Brain microvascular endothelial cell (primary cell): ENCODE measurements at regions not wholly inside any gene's neighbourhood (a gene's known extent, or its start where the extent isn't known, plus 50 kb on each side); places are given as distances from the start of the nearest gene placed in this dataset.

Experiments
- DNase-seq: peaks from one replicate; pipeline ENCODE4 v3.0.0-alpha.2; 2020
- H3K27ac ChIP-seq: fragments of 250-450 bp; sonication (Bioruptor Pico); 2 replicates; pipeline ENCODE4 v1.5.1; 2020; ENCODE audit warnings: mild to moderate bottlenecking, moderate library complexity
- H3K27me3 ChIP-seq: fragments of 250-450 bp; sonication (Bioruptor Pico); replicated peaks from 2 replicates; pipeline ENCODE4 v1.5.1; 2020; ENCODE audit warnings: mild to moderate bottlenecking
- H3K36me3 ChIP-seq: fragments of 250-450 bp; sonication (Bioruptor Pico); replicated peaks from 2 replicates; pipeline ENCODE4 v1.5.1; 2020; ENCODE audit warnings: mild to moderate bottlenecking
- H3K4me3 ChIP-seq: 2 replicates; pipeline ENCODE4 v1.5.1; 2011; ENCODE audit warnings: low read depth, mild to moderate bottlenecking, control low read depth, low read length, moderate library complexity
- CTCF ChIP-seq: IDR thresholded peaks from 2 replicates; pipeline ENCODE4 v1.5.1; 2011; ENCODE audit warnings: low read depth, mild to moderate bottlenecking, moderate library complexity, low read length, control low read depth, inconsistent platforms; ENCODE audit errors: missing control alignments
- in situ Hi-C: cut with HindIII; loops from 2 replicates; pipeline ENCODE4 v1.10.0; 2017; ENCODE audit warnings: low sequenced_read_pairs, low pct_ligation_motif_present

- no peaks in the 10 kb centered on the region for H3K27me3 ChIP-seq
- H3K27ac ChIP-seq, result no peak overlapping the region
- TF ChIP-seq CTCF, result no peak
Measured at GRCh38 chr10:33680036-33680435, 345.6 kb upstream of the NRP1 start.

GRCh38 chr10:33676606-33677339 is 342.3 kb upstream of the NRP1 start:
- H3K27me3 ChIP-seq, result no peaks in the 10 kb centered on the region
- no peak for DNase-seq
- TF ChIP-seq CTCF, result no peak
- H3K36me3 ChIP-seq, result no peaks in the 10 kb centered on the region
- no peak overlapping the region for H3K27ac ChIP-seq
- in situ Hi-C loops, result no loop called here
- H3K4me3 ChIP-seq, result no peak overlapping the region

More at GRCh38 chr10:33680036-33680435, 345.6 kb upstream of the NRP1 start:
- in situ Hi-C loops, result no loop called here
- Histone ChIP-seq H3K36me3 (no peaks in the 10 kb centered on the region), H3K4me3 (no peak overlapping the region)
- DNase-seq, result no peak

- no peaks in the 10 kb centered on the region for H3K27me3 ChIP-seq
- H3K27ac ChIP-seq, result peak overlapping the region; percentile 38
- H3K4me3 ChIP-seq, result no peak overlapping the region
- H3K36me3 ChIP-seq, result no peaks in the 10 kb centered on the region
- in situ Hi-C loops, result no loop called here
- DNase-seq, result peak; percentile 18
- TF ChIP-seq CTCF, result no peak
Measured at GRCh38 chr10:33674986-33675599, 340.6 kb upstream of the NRP1 start.

GRCh38 chr10:33674491-33674890 is 340.0 kb upstream of the NRP1 start:
- Histone ChIP-seq H3K36me3 (no peaks in the 10 kb centered on the region), H3K4me3 (no peak overlapping the region), H3K27ac (no peak overlapping the region), H3K27me3 (no peaks in the 10 kb centered on the region)
- DNase-seq, result no peak
- in situ Hi-C loops, result no loop called here
- TF ChIP-seq CTCF, result no peak

GRCh38 chr10:33673839-33674415 is 339.5 kb upstream of the NRP1 start:
- Histone ChIP-seq H3K4me3 (no peak overlapping the region), H3K27me3 (no peaks in the 10 kb centered on the region), H3K27ac (no peak overlapping the region), H3K36me3 (no peaks in the 10 kb centered on the region)
- no peak for DNase-seq
- no peak for TF ChIP-seq CTCF
- in situ Hi-C loops, result no loop called here
